ENCODE measurements at regions not wholly inside any gene's neighbourhood (a gene's known extent, or its start where the extent isn't known, plus 50 kb on each side); places are given as distances from the start of the nearest gene placed in this dataset.

DNA sequence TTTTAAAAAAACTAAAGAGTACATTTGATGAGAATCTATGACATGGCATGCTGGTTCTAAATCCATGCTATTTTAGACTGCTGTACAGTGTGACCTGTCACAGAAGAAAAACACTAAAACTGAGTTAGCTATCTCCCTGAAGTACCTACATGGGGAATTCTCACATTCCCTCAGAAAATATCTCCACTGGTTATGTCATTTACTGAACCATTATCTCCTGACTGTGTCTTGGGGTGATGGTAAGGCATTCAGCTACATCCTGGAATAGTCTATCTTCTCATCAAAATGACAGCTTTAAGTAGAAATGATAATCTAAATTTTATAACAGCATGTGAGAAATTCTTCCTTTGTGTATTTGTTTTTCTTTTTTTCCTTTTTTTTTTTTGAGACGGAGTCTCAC, 172.1 kb upstream of the HTR1E start:
- TF ChIP-seq EGR1 (IDR thresholded peaks at IDR 0.05) (no peak), CEBPB (IDR thresholded peaks at IDR 0.05) (no peak), TEAD4 (IDR thresholded peaks at IDR 0.05) (no peak), YY1 (IDR thresholded peaks at IDR 0.05; ENCODE audit: low read depth) (no peak), EP300 (IDR thresholded peaks at IDR 0.05; ENCODE audit: borderline replicate concordance) (no peak), FOXM1 (IDR thresholded peaks at IDR 0.05; ENCODE audit: borderline replicate concordance, low read depth) (no peak), RAD21 (IDR thresholded peaks at IDR 0.05; ENCODE audit: low read depth) (no peak), CREB1 (IDR thresholded peaks at IDR 0.05; ENCODE audit: low read depth) (no peak), NFIC (IDR thresholded peaks at IDR 0.05) (no peak)
- TF ChIP-seq, protein P1, sequence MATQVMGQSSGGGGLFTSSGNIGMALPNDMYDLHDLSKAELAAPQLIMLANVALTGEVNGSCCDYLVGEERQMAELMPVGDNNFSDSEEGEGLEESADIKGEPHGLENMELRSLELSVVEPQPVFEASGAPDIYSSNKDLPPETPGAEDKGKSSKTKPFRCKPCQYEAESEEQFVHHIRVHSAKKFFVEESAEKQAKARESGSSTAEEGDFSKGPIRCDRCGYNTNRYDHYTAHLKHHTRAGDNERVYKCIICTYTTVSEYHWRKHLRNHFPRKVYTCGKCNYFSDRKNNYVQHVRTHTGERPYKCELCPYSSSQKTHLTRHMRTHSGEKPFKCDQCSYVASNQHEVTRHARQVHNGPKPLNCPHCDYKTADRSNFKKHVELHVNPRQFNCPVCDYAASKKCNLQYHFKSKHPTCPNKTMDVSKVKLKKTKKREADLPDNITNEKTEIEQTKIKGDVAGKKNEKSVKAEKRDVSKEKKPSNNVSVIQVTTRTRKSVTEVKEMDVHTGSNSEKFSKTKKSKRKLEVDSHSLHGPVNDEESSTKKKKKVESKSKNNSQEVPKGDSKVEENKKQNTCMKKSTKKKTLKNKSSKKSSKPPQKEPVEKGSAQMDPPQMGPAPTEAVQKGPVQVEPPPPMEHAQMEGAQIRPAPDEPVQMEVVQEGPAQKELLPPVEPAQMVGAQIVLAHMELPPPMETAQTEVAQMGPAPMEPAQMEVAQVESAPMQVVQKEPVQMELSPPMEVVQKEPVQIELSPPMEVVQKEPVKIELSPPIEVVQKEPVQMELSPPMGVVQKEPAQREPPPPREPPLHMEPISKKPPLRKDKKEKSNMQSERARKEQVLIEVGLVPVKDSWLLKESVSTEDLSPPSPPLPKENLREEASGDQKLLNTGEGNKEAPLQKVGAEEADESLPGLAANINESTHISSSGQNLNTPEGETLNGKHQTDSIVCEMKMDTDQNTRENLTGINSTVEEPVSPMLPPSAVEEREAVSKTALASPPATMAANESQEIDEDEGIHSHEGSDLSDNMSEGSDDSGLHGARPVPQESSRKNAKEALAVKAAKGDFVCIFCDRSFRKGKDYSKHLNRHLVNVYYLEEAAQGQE (IDR thresholded peaks at IDR 0.05; ENCODE audit: low read depth) = no peak
- TF ChIP-seq, protein P2, sequence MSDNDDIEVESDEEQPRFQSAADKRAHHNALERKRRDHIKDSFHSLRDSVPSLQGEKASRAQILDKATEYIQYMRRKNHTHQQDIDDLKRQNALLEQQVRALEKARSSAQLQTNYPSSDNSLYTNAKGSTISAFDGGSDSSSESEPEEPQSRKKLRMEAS (IDR thresholded peaks at IDR 0.05) = no peak
